HepG2 (cell line): ENCODE measurements at regions not wholly inside any gene's neighbourhood (a gene's known extent, or its start where the extent isn't known, plus 50 kb on each side); places are given as distances from the start of the nearest gene placed in this dataset.

Experiments
- ATAC-seq: fragments of 200-7000 bp; cut with Tn5 transposase; 3 replicates; pipeline ENCODE4 v1.9.1; 2020; ENCODE audit warnings: mild to moderate bottlenecking, moderate library complexity
- BruUV-seq: library from RNA; stranded (reverse); fragments of 400-500 nt; replicated peaks from 2 replicates; lab custom pipeline; 2021; lab: Mats Ljungman, UMichigan
- CTCF ChIA-PET: fragments of 300-600 bp; formaldehyde crosslinking; extraction: SDS; loops from one replicate; lab custom pipeline; 2021; ENCODE audit warnings: low total read pairs, inconsistent platforms, low intra/inter-chr PET ratio; lab: Yijun Ruan, JAX
- POLR2A ChIA-PET: fragments of 350-600 bp; sonication (Branson Sonifier 250); formaldehyde crosslinking; loops from one replicate; lab custom pipeline; 2020; ENCODE audit warnings: antibody characterized with exemption, inconsistent platforms; lab: Yijun Ruan, JAX
- DNase-seq: peaks from one replicate; pipeline ENCODE4 v3.0.0-alpha.2; 2015; ENCODE audit warnings: low spot score
- FAIRE-seq: peaks from 3 replicates; lab custom pipeline; 2011; peaks lifted over from hg19 to GRCh38; lab: Jason Lieb, UNC
- H2AFZ ChIP-seq: one replicate; pipeline ENCODE4 v1.6.1; 2011; ENCODE audit warnings: low read length, inconsistent platforms
- H3K27ac ChIP-seq: fragments of 300-600 bp; 3 replicates; pipeline ENCODE4 v1.8.0; 2011; ENCODE audit warnings: mixed run types, mild to moderate bottlenecking, mixed read lengths, low read length, inconsistent platforms; ENCODE audit not compliant: insufficient read depth; ENCODE audit errors: extremely low read length
- H3K27me3 ChIP-seq, 2 experiments: fragments of 200-600 bp in 1 of 2; 2 replicates in 1 of 2; 3 replicates in 1 of 2; pipeline versions ENCODE4 v1.6.0 to v1.8.0; 2011; ENCODE audit warnings: low read length in 2 of 2, mild to moderate bottlenecking in 2 of 2, moderate library complexity in 2 of 2, inconsistent platforms in 1 of 2; ENCODE audit not compliant: insufficient read depth in 2 of 2, control insufficient read depth in 1 of 2
- H3K36me3 ChIP-seq, 2 experiments: fragments of 200-600 bp in 1 of 2; replicated peaks in 1 of 2; 2 replicates in 1 of 2; 3 replicates in 1 of 2; pipeline versions ENCODE4 v1.5.1 to v1.8.0; 2011; ENCODE audit warnings: low read length in 2 of 2, inconsistent platforms in 1 of 2; ENCODE audit not compliant: insufficient read depth in 2 of 2, control insufficient read depth in 1 of 2
- H3K4me1 ChIP-seq: 2 replicates; pipeline ENCODE4 v1.5.1; 2012; ENCODE audit warnings: low read length, inconsistent platforms; ENCODE audit not compliant: insufficient read depth
- H3K4me2 ChIP-seq: 2 replicates; pipeline ENCODE4 v1.6.0; 2011; ENCODE audit warnings: low read depth, low read length, inconsistent platforms
- H3K4me3 ChIP-seq, 3 experiments: fragments of 200-600 bp in 1 of 3; sonication (generic), shearing (Covaris generic) in 1 of 3; replicated peaks in 1 of 3; 2 replicates each; pipeline ENCODE4 v1.5.1; 2011 to 2016; ENCODE audit warnings: low read length in 3 of 3, inconsistent platforms in 2 of 3, low read depth in 2 of 3, mild to moderate bottlenecking in 2 of 3, control low read depth in 1 of 3, mixed read lengths in 1 of 3; ENCODE audit not compliant: insufficient read depth in 1 of 3
- H3K79me2 ChIP-seq: one replicate; pipeline ENCODE4 v1.6.1; 2011; ENCODE audit warnings: low read length, inconsistent platforms; ENCODE audit not compliant: insufficient read depth
- H3K9ac ChIP-seq: 2 replicates; pipeline ENCODE4 v1.6.0; 2011; ENCODE audit warnings: mild to moderate bottlenecking, low read depth, low read length, inconsistent platforms; ENCODE audit not compliant: insufficient read depth
- H3K9me3 ChIP-seq: 2 replicates; pipeline ENCODE4 v1.5.1; 2012; ENCODE audit warnings: mild to moderate bottlenecking, low read length
- H4K20me1 ChIP-seq: 2 replicates; pipeline ENCODE4 v1.6.0; 2011; ENCODE audit warnings: inconsistent platforms, mild to moderate bottlenecking, low read length, moderate library complexity; ENCODE audit not compliant: insufficient read depth
- MXI1 ChIP-seq: IDR thresholded peaks from 3 replicates; pipeline ENCODE4 v1.6.1; 2012; ENCODE audit warnings: low read depth, low read length, inconsistent platforms, borderline replicate concordance
- TBL1XR1 ChIP-seq: fragments of 150-350 bp; IDR thresholded peaks from 2 replicates; pipeline ENCODE4 v1.6.1; 2014; ENCODE audit warnings: borderline replicate concordance, low read length; ENCODE audit not compliant: partially characterized antibody
- ZNF260 ChIP-seq: sonication (generic); formaldehyde crosslinking; IDR thresholded peaks from 2 replicates; pipeline ENCODE4 v1.4.0; 2020; ENCODE audit warnings: missing genetic modification reagents, low read depth, mild to moderate bottlenecking, borderline replicate concordance
- ZNF577 ChIP-seq: sonication (generic); formaldehyde crosslinking; IDR thresholded peaks from 2 replicates; pipeline ENCODE4 v1.4.0; 2020; ENCODE audit warnings: mild to moderate bottlenecking, low read depth, missing genetic modification reagents, borderline replicate concordance
- ZNF768 ChIP-seq: sonication (generic); formaldehyde crosslinking; IDR thresholded peaks from 2 replicates; pipeline ENCODE4 v1.4.0; 2020; ENCODE audit warnings: missing genetic modification reagents
- ZNF777 ChIP-seq: sonication (generic); formaldehyde crosslinking; IDR thresholded peaks from 2 replicates; pipeline ENCODE4 v1.4.0; 2020; ENCODE audit warnings: missing genetic modification reagents
- WGBS: methylation state at CpG from one replicate; pipeline ENCODE4 v1.1.6; 2017; ENCODE audit warnings: low lambda C conversion rate; 5-methylcytosine and 5-hydroxymethylcytosine counted together
- in situ Hi-C: cut with HindIII; loops from 2 replicates; pipeline ENCODE4 v1.10.0; 2017; ENCODE audit warnings: low pct_unique_long_range_greater_than_20kb; ENCODE audit not compliant: extremely low pct_ligation_motif_present
- intact Hi-C: fragments of 100-400 bp; cut with micrococcal nuclease; formaldehyde crosslinking; loops from one replicate; pipeline ENCODE4 v1.10.0; 2022; ENCODE audit not compliant: unreplicated experiment
- TF ChIP-seq, protein P1 (sequence below): sonication (generic); formaldehyde crosslinking; IDR thresholded peaks from 2 replicates; pipeline ENCODE4 v1.5.0; 2020; ENCODE audit warnings: mild to moderate bottlenecking, missing genetic modification reagents, borderline replicate concordance

DNA sequence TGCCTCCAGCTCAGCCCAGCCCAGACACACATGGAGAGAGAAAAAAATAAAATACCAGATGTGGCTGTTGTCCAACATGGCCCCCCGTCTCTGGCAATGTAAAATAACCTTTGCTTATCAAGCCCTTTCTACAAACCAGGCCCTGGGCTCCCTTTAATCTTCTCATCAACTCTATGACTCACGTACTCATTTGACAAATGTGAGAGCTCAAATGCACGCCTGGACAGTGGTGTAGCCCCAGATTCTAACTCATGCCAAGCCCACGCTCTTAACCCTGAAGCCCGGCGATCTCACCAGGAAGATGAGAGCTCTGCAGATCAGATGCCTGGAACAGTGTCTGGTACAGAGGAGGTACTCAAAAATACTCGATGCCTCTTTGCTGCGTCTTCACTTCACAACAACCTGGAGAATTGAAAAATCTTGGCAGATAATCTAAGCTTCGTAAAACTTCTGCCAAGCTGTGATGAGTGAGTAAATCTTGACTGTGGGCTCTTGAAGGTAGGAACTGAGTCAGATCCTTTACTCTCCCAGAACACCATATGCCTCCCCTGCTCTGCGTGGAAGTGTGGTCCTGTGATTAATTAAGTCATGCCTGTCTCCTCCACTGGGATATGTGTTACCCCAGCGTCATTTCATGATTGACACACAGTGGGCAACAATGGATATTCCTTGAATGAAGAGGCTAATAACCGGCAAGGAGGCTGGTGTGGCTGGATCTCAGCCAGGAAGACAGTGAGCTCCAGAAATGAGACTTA is 102.0 kb upstream of the FSTL4 start:
- no peak for DNase-seq
- FAIRE-seq, result no peak
- CTCF ChIA-PET, result no interaction called here
- H3K79me2 ChIP-seq, result no peaks in the 10 kb centered on the region
- no peaks in the 10 kb centered on the region; a peak in 1 of 5 replicates for H3K27me3 ChIP-seq
- no peaks in the 10 kb centered on the region for H3K36me3 ChIP-seq
- in situ Hi-C loops, result no loop called here
- no peaks in the 10 kb centered on the region for H3K4me1 ChIP-seq
- no peak overlapping the region for H3K9ac ChIP-seq
- POLR2A ChIA-PET, result no interaction called here
- TF ChIP-seq ZNF577 (CRISPR knock-in tag) (no peak), TBL1XR1 (no peak), ZNF768 (CRISPR knock-in tag) (no peak), MXI1 (no peak), ZNF260 (no peak), ZNF777 (CRISPR knock-in tag) (no peak)
- TF ChIP-seq, protein P1, sequence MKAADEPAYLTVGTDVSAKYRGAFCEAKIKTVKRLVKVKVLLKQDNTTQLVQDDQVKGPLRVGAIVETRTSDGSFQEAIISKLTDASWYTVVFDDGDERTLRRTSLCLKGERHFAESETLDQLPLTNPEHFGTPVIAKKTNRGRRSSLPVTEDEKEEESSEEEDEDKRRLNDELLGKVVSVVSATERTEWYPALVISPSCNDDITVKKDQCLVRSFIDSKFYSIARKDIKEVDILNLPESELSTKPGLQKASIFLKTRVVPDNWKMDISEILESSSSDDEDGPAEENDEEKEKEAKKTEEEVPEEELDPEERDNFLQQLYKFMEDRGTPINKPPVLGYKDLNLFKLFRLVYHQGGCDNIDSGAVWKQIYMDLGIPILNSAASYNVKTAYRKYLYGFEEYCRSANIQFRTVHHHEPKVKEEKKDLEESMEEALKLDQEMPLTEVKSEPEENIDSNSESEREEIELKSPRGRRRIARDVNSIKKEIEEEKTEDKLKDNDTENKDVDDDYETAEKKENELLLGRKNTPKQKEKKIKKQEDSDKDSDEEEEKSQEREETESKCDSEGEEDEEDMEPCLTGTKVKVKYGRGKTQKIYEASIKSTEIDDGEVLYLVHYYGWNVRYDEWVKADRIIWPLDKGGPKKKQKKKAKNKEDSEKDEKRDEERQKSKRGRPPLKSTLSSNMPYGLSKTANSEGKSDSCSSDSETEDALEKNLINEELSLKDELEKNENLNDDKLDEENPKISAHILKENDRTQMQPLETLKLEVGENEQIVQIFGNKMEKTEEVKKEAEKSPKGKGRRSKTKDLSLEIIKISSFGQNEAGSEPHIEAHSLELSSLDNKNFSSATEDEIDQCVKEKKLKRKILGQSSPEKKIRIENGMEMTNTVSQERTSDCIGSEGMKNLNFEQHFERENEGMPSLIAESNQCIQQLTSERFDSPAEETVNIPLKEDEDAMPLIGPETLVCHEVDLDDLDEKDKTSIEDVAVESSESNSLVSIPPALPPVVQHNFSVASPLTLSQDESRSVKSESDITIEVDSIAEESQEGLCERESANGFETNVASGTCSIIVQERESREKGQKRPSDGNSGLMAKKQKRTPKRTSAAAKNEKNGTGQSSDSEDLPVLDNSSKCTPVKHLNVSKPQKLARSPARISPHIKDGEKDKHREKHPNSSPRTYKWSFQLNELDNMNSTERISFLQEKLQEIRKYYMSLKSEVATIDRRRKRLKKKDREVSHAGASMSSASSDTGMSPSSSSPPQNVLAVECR (CRISPR knock-in tag), result no peak
- H3K27ac ChIP-seq, result no peak overlapping the region
- intact Hi-C loops, result no loop called here
- no TSS peak for BruUV-seq
- no peaks in the 10 kb centered on the region for H3K9me3 ChIP-seq
- H3K4me2 ChIP-seq, result no peak overlapping the region
- H4K20me1 ChIP-seq, result no peaks in the 10 kb centered on the region
- ATAC-seq, result no peak
- H2AFZ ChIP-seq, result no peak overlapping the region
- no peak overlapping the region for H3K4me3 ChIP-seq
- WGBS, result 36% methylated on average over 10 of the region's 12 CpGs
